Fibroblast of pulmonary artery (primary cell): ENCODE measurements at regions not wholly inside any gene's neighbourhood (a gene's known extent, or its start where the extent isn't known, plus 50 kb on each side); places are given as distances from the start of the nearest gene placed in this dataset.

Source experiments
- DNase-seq: peaks from one replicate; pipeline ENCODE4 v3.0.0-alpha.2; 2010; ENCODE audit warnings: low read depth
- H3K4me3 ChIP-seq: replicated peaks from 2 replicates; pipeline ENCODE4 v1.5.1; 2011; ENCODE audit warnings: low read depth, mild to moderate bottlenecking, control low read depth, low read length, moderate library complexity
- TF ChIP-seq, protein P1 (sequence below): IDR thresholded peaks from 2 replicates; pipeline ENCODE4 v1.5.1; 2011; ENCODE audit warnings: mild to moderate bottlenecking, control low read depth, low read length, inconsistent platforms; ENCODE audit errors: missing control alignments

DNA sequence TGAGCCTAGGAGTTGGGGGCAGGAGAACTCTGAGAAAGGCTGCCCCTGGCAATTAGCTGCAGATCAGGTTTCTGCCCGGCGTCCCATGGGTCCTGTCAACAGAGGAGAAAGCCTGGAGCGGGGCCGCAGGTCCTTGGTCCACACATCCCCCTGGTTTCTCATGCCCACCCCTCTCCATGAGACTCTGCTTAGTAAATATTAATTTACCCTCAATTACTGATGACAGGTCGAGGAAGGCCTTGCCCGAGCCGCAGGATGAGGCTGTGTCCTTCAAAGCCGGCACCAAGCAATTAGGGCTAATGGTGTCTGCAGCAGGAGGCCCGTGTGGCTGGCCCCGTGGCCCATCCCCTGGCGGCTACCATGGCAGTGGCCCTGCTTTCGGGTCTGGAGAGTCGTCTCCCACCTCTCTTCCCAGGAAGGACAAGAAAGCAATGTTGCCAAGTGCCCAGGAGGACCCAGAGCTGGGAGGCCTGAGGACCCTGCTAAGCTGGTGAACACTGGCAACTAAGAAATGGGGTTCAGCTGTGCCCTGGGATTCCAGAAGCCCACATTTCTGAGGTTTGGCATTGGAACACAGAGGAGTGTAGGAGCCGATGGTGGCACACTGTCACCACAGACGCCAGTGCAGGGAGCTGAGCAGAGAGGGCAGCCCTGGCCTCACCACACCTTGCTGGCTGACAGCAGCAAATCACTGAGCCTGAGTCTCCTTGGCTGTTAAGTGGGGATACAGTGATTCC, 114.6 kb downstream of the CPZ start:
- DNase-seq, result no peak
- no peak overlapping the region for H3K4me3 ChIP-seq
- TF ChIP-seq, protein P1, sequence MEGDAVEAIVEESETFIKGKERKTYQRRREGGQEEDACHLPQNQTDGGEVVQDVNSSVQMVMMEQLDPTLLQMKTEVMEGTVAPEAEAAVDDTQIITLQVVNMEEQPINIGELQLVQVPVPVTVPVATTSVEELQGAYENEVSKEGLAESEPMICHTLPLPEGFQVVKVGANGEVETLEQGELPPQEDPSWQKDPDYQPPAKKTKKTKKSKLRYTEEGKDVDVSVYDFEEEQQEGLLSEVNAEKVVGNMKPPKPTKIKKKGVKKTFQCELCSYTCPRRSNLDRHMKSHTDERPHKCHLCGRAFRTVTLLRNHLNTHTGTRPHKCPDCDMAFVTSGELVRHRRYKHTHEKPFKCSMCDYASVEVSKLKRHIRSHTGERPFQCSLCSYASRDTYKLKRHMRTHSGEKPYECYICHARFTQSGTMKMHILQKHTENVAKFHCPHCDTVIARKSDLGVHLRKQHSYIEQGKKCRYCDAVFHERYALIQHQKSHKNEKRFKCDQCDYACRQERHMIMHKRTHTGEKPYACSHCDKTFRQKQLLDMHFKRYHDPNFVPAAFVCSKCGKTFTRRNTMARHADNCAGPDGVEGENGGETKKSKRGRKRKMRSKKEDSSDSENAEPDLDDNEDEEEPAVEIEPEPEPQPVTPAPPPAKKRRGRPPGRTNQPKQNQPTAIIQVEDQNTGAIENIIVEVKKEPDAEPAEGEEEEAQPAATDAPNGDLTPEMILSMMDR, result no peak

GRCh38 chr4:8706216-8707044, 113.9 kb downstream of the CPZ start:
- no peak overlapping the region for H3K4me3 ChIP-seq
- TF ChIP-seq, protein P1, result no peak
- no peak for DNase-seq

DNA sequence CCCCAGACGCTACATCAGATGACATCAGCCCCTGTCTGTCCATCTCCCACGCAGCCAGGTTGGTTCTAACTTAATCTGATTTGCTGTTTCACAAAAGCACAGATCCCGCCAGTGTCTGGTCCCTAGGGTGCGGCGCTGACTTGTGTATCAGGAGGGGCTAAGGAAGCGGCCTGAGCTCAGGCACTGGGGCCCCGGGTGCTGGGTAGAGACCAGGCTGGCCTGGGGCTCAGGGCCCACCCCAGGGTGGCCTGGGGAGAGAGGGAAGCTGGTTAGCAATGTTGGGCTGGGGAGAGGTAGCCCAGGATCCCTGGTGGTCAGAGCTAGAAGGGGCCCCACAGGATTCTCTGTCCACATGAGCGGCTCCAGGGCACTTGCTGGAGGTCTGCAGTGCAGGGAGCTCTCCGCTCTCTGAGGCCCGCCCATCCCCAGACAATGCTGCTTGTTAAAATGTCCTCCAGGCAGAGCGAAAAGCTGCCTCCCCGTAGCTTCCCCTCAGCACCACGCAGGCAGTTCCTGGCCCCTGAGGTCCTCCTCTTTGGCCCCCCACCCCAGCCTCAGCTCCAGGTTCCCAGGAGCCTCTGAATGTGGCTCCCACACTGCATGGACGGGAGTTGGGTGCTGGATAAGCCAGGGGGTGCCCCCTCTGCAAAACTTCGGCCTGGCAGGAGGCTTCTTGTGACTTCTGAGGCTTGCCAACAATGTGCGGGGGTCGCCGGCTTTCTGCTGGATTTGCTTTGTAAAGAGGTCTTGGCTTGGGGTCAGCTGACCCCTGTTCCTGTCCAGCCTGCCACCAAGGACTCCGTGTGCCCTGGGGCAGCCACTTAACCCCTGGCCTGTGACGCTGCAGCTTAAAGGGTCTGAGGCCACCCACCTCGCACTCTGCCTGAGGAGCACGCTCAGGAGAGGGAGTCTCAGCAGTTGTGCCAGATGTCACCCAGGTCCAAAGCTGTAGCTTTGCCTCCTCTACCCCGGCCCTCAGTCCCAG, 112.9 kb downstream of the CPZ start:
- TF ChIP-seq, protein P1, result no peak
- no peak overlapping the region for H3K4me3 ChIP-seq
- DNase-seq, result no peak

GRCh38 chr4:8704632-8705031, 112.1 kb downstream of the CPZ start:
- no peak overlapping the region for H3K4me3 ChIP-seq
- DNase-seq, result no peak
- TF ChIP-seq, protein P1, result no peak

DNA sequence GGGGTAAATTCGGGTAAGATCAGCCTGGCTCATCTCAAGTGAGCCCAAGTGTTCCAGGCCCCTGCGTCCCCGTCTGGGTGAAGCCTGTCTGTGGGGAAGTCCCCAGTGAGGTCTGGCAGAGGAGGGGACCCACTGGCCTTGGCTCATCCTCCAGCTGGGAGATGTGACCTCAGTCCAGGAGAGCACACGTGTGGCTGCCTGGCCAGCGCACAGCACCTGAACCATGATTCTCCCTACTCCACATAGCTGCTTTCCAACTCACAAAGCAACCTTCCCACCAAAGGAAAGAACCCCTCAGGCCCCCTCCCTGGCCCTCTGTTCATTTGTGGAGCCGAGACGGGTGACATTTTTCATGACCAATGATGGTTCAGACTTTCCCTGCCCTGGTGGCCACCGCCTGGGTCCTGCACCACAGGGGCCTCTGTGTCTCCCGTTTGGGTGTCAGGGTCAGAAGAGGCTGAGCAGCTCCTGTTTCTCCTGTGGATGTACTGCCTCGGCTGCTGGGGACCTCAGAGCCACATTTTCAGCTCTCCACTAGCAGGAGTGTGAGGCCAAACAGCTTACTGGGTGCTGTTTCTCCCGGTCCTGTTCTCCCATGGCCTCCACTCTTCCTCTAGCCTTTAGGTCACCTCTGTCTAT, 111.4 kb downstream of the CPZ start:
- H3K4me3 ChIP-seq, result no peak overlapping the region
- TF ChIP-seq, protein P1, result no peak
- DNase-seq, result no peak

DNA sequence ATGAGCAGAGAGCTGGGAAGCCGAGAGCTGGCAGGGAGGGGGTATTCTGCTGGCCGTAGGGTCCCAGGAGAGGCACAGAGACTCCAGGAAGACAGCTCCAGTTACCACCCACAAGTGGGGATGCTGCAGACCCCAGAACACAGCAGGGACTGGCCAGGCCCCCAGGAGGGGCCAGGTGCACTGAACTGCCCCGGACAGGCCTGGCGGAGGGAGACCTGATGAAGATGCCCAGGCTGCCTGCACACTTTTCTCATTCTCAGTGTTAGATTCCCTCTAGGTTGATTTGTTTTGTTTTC, 110.8 kb downstream of the CPZ start:
- H3K4me3 ChIP-seq, result no peak overlapping the region
- TF ChIP-seq, protein P1, result no peak
- no peak for DNase-seq
